ENCODE measurements at regions not wholly inside any gene's neighbourhood (a gene's known extent, or its start where the extent isn't known, plus 50 kb on each side); places are given as distances from the start of the nearest gene placed in this dataset.
"Not testable (repeated sequence)": the region's sequence is repeated elsewhere in the genome, so short reads cannot be mapped to it uniquely, and the experiment has no call there.

DNA sequence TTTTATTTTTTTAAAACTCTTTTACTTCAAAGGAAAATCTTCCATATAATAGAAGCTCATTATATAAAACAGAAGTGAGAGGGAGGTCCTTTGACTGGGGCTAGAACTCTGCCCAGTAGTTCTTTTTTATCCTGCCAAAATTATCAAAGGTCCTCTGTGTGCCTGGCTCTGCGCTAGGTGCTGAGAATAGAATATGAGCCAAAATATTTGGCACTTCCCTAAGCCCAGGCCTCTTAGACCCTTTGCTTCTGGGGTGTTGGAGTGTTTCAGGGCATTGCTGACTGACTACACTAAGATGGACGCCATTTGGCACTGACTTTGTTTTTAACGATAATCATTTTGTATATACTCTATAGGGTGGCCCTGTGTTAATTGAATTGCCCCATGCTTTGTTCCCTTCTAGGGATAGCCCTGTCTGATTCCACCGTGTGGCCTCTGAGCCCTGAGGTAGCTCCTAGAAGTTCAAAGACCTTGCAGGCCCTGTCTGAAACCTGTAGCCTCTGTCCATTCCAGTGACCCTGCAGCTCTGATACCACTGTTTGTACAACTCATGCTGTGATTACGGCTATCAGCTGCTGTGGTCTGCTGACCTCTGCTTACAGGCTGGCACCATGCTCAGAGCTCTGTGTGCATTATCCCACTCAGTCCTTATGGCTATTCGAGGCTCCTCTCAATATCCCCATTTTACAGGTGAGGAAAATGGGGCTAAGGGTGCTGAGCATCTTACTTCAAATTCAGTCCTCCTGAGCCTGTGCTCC is 84.3 kb upstream of the SHB start:
- no peak for DNase-seq

DNA sequence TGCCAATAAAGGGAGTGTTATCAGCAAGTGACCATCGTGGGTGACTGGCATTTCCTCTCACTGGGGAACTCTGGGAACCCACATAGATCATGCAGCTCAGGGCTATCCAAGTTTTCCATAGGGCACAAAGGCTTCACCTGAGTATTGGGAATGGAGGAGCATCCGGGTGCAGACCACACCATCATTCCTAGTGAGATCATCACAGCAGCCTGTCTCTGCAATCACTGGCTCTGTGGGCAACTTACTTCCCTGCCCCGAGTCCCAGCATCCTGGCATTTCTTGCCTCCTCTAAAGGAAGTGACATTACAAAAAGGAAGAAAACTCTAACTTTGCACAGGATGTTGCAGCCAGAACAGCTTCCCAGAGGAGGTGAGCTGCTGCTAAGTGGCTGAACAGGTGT is 80.6 kb upstream of the SHB start:
- DNase-seq = no peak

DNA sequence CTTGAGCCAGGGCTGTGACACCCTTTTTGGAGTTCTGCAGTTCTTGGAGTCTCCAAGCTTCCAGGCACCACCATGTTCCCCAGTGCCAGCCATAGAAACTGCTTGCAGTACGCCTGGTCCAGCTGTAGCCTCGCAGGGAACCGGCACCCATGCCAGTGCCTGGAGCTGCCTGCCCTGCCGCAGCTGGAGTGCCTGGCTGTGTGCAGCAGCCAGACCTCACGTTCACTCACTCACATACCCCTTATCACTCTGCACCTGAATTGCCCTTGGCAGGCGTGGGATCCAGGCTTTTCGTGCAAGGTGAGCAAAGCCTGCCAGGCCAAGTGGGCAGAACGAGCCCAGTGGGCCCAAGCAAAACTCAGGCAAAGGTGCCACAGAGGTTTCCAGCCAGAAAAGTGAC is 77.8 kb upstream of the SHB start:
- DNase-seq = no peak

DNA sequence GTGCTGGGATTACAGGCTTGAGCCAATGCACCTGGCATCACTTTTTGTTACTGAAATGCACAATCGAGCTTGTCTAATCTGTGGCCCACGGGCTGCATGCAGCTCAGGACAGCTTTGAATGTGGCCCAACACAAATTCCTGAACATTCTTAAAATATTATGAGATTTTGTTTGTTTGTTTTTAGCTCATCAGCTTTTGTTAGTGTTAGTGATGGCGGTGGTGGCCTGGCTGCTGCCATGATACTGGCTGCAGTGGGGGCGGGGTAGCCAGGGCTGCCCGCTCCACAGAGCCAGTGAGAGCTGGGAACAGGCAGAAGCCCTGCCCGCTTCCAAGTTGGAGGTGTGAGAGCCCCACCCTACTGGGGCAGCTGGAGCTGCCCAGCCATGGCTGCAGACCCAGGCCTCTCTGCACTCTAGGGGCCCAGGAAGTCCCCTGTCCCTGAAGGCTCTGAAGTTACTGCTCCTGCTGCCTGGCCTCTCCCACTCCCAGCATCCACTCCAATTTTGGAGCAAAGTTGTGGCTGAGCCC is 76.6 kb upstream of the SHB start:
- DNase-seq = no peak

DNA sequence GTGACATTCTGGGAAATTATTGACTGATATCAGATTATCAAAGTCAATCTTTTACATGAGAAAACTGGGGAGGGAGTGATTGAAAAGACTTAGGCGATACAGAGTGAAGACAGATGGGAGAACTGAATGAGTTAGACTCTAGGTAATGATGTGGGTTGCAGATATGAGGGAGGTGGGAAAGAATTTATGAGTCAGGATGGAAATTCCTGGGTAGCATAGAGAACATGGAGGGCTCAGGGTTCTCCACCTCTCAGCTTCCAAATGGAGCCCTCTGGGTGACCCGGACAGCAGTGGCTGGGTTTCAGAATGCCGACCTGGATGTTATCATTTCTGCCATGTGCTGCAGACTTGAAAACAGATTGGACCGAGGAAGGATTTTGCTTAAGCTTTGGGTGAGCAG is 75.4 kb upstream of the SHB start:
- no peak for DNase-seq

DNA sequence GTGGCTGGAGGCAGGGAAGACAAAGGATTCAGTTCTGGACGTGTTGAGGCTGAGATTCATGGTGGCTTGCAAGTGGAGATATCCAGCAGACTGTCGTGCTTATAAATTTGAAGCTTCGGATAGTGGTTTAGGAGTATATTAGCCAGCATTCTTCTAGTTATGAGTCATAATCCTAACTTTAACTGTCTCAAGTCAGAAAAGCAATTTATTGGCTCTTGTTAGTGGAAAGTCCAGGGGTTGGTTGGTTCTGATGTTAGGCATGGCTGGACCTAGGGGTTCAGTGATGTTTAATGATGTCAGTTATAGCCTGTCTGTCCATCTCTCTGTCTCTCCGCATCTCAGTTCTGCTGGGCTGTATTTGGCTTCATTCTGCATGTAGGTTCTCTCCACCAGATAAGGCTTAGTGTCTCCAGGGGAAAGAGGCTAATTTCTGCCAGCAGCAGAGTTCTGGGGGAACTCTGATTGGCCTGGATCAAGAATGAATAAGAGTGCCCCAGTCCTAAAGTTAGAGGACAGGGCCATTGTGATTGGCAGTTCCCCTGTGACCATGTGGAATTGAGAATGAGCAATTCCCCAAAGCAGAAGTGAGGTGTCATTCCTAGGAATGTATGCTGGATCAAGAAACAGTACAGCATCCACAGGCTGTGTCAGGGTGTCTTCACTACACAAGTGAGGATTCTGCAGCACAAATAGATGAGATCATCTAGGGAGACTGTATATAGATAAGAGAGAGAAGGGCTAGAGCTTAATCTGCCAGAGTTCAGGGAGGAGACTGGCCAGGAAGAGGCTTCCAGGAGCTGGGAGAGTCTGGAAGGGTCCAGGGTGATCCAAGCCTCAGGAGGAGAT is 72.9 kb upstream of the SHB start:
- no peak for DNase-seq

DNA sequence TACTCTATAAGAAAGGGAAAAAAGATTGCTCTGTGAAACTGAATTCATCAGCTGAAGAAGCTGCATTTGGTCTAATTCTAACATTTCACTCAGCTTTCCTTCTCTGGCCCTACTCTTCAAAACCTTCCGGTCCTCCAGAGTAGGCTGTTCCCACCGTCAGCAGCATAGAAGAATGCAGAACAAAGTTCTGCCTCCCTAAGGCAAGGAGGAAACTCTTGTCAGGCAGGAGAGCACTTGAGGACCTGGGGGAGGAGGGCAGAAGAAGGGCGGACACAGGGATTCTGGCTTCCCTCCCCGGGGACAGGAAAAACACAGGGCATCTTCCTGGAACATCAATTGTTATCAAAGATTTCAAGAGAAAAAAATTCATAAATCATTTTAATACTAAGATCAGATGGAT is 69.2 kb upstream of the SHB start:
- no peak for DNase-seq

DNA sequence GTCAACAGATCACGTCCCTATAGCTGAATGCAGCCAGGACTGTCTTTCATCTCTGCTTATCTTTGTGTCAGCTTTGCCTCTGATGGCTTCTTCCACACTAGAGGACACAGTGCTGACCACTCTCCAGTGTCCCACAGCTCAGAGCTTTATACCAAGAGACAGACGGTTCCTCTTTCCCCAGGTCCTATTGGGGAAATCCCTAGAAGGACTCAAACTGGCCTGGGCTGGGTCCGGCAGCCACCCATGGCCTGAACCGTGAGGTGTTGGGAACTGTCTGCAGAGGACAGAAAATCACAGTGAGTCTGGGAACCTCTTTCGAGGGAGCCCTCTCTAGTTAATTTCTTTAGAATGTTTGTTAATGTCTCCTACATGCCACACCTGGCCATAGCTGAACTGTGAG is 68.3 kb upstream of the SHB start:
- DNase-seq = no peak

DNA sequence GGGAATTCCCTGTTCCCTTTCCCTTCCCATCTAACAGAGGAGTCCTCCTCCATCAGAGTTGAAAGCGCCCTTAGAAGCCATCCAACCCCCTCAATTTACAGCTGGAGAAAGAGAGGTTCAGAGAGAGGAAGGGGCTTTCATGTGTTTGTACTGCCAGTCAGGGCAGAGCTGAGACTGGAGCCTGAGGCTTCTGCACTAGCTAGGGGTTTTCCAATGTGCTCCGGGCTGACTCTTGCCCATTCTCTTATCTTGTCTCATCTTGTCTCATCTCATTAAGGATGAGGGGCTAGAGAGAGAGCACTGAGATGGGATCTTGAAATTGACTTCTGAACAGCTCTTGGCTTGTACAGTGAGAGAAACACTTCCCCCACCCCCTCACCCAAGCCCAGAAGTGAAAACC is 67.4 kb upstream of the SHB start:
- DNase-seq = no peak

DNA sequence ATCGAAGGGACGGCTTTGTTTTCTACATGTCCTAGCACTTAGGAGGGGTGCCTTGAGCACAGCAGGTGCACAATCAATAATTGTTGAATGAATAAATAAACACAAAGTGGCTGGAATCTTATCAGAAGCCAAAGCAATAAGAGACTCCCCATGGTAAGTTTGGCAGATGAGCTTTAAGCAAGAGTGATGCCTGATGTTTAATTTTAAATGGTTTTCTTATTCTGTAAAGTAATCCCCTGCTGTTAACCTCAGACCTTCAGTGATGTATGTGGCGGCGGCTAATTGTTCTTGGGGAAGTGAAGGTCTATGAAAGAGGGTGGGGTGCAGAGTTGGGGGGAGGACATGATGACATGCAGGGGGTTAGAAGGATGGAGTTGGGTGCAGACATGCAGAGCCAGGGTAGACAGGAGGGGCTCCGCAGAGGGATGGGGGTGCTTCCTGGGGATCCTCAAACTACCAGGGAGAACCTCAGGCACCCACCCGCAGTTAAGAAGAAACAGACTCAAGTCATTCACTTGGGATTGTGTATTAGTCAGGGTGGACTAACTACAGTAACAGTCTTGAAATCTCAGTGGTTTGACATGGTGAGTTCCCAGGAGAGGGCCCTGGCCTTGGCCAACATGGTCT is 65.7 kb upstream of the SHB start:
- DNase-seq = no peak

DNA sequence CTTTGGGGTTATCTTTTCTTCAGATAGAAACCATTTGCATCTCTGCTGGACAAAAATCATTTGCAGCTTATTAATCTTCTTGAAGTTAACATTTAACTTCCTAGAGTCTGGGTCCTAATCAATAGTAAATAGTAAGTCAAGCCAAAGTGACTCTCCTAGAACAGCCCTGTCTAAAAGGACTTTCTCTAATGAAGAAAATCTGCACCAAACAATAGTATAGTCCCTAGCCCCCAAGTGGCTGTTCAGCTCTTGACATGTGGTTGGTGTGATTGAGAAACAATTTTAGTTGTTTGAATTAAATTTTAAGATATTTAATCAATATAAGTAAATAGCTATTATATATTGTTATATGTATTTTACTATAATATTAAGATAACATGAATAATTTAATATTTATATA is 64.6 kb upstream of the SHB start:
- DNase-seq = no peak

DNA sequence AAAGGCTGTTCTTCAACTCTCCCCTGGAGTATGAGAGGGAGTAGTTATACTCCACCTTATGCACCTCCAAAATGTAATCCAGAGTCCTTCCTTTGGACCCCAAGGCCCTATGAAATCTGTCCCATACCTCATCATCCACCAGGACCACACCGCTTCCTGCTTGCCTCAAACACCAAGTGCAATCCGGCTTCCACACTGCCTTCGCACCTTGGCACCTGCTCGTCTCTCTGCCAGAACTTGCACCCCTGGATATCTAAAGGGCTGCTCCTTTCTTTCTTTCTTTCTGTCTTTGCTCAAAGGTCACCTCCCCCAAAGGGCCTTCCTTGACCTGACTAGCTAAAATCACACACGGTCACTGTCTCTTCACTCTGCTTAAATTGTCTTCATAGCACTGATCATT is 63.9 kb upstream of the SHB start:
- DNase-seq = no peak

DNA sequence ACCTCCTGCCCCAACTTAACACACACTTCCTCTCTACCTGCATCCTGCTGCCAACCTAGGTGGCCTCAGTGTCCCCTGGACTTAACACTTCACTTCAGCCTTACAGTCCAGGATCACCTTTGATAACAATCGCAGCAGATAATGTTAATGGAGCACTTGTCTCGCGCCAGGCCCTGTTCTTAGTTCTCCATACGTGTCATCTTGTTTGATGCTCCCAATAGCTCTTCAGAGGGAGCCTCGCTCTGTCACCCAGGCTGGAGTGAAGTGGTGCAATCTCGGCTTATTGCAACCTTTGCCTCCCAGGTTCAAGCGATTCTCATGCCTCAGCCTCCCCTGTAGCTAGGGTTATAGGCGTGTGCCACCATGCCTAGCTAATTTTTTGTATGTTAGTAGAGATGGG is 62.7 kb upstream of the SHB start:
- no peak for DNase-seq

DNA sequence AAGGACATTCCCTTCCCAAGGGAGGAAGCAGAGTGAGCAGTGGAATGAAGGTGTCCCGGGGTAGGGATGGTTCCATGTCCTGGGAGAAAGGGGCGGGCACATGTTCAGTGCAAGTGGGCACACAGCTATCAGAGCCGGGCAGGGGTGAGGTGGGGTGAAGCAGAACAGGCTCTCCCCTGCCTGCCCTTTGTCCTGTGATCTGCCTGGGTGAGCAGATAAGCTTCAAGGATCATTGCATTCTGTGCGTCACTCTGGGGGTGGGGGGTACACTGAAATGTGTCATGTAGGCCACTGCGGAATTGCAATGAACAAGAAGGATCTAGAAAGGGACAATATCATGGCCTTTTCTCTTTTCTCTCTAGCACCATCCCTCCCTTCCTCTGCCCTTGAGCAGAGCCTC is 61.7 kb upstream of the SHB start:
- DNase-seq = no peak

DNA sequence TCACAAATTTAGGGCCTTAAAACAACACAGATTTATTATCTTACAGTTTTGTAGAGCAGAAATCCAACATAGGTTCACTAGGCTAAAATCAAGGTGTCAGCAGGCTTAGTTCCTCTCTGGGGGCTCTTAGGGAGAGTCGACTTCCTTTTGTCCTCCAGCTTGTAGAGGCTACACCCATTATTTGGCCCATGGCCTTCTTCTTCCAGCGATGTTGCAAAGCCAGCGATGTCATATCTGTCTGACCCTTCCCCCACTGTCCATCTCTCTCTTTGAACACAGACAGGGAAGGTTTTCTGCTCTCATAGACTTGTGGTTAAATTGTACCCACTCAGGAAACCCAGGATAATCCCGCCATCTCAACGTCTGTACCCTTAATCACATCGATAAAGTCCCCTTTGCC is 60.3 kb upstream of the SHB start:
- no peak for DNase-seq

DNA sequence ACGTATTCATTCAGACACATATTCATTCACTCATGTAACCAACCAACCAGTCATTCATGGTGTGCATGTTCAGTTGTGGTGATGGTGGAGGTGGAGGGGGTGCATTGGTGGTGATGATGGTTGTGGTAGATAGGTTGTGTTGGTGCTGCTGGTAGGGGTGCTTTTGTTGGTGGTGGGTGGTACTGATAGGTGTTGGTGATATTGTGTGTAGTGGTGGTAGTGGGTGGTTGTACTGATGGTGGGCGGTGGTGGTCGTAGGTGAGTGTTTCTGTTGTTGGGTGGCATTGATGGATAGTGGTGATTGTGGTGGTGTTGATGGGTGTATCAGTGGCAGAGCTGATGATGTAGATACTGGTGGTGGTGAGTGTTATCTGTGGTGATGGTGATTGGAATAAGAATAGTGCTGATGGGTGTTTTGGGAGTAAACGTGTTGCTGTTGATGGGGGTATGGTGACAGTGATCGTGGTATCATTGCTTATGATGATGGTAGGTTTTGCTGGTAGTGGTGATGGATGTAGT is 59.8 kb upstream of the SHB start:
- DNase-seq = no peak

DNA sequence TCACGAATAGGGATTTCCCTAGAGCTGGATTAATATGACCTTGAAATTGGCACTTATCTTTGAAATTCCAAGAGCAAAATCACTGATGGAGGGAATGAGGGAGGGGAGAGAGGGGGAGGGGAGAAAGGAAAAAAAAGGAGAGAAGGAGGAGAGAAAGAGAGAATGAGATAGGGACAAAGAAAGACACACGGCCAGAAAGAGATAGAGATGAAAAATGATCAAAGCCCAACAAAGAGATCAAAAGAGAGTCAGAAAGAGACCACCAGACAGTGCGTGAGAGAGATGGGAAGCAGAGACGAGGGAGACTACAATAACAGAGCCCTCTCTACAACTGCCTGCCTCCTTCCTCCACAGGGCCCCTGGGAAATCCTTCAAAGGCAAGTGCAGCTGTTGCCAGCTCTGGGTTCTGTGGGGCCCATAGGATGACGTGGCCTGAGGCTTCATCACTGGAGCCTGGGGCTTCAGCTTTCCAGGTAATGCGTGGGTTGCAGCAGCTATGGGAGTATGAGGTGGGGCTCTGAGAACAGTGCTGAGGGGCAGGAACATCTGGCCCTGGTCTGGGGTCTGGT is 58.3 kb upstream of the SHB start:
- peak in 1 of 2 experiments; percentile 9 for DNase-seq

DNA sequence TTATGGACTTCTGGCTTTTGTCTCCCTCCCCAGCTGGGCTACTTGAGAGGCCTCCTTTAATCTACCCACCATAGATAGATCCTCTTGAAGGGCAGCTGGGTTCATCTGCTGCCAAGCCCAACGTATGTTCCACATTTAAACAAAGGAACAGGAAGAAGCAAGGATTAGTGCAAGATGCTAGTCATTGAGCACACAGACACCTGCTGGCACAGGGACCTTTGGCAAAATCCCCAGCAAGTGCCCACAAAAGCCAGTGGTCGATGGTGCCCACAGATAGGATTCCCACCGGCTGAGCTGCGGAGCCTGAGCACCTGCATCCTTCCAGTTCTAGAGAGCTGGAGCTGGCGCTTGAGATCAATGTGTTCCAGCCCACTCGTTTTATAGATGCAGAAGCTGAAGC is 57.7 kb upstream of the SHB start:
- DNase-seq = peak; percentile 7 to 52

DNA sequence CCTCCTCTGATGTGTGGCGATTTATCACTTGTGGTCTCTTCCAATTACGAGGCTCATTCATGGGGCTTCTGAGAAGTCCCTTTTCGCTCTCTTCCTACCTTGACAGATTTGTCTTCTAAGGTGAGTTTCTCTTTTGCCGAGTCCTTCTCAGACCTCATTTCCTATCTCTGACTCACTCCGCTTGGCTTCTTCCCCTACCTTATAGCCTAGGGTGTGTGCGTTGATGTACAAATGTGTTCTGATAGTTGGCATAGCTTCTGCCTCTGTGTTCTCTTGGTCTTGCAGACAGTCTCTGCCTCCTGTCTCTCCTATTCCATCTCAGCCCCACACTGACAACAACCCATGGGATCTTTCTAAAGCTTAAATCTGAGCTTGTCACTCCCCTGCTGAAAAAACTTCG is 56.9 kb upstream of the SHB start:
- no peak for DNase-seq

DNA sequence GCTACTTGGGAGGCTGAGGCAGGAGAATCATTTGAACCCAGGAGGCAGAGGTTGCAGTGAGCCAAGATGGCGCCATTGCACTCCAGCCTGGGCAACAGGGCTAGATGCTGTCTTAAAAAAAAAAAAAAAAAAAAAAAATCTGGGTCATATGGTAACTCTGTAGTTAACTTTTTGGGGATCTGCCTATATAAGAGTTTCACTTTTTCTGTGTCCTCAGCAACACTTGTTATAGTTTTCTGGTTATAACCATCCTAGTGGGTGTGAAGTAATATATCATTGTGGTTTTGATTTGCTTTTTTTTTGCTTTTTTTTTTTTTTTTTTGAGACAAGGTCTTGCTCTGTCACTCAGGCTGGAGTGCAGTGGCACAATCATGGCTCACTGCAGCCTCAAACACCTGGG is 54.3 kb upstream of the SHB start:
- not testable (repeated sequence) for DNase-seq

DNA sequence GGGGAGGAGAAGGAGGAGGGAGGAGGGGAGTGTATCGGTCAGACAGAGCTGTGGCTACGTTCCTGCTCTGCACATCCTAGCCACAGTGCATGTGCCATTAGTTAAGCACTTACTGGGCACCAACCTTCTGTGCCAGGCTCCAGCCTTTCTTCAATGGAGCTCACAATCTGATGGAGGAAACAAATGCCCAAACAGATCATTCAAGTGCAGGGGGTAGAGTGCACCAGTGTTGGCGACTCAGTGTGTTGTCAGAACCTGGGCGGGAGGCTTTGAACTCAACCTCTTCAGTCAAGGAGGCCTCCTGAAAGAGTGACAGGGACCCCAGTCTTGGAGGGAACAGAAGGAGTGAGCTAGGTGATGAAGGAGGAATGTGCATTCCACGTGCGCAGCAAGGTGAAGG is 51.9 kb upstream of the SHB start:
- no peak for DNase-seq

DNA sequence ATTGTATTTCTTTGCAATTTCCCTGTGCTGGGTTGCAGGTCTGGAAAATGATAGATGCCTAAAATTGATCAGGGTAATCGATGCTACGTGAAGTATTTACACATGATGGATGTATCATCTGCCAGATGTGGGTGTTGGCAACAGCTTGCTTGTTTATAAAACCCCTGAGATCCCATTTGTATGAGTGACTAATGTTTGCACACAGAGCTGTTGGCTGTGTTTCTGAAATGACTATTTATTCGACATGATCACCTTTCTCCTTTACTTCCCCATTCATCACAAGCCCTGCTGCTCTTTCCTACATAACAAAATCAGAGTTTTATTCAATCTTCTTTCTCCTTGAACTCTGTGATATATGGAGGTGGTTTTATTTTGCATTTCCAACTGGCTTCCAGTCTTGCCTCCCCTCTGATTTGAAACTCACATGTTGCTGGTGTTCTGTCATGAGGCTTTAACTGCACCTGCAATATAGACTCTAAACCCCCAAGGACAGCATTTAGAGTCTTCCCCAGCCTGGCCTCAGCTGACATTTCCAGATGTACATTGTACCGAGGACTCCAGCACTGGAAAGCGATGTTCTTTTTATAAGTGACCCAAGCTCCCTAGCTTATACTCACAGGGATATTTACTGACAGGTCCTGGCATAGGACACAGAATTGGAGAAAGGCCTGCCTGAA is 50.7 kb upstream of the SHB start:
- DNase-seq = peak in 1 of 2 experiments; percentile 16
